Coronary artery (tissue), 2 donors: ENCODE measurements at regions not wholly inside any gene's neighbourhood (a gene's known extent, or its start where the extent isn't known, plus 50 kb on each side); places are given as distances from the start of the nearest gene placed in this dataset.

ENCODE experiments used
- DNase-seq: peaks from one replicate; pipeline ENCODE4 v3.0.0-alpha.2; 2017; ENCODE audit warnings: low spot score
- H3K27ac ChIP-seq, 2 donors: fragments of 200-600 bp; sonication (generic); one replicate each; pipeline ENCODE4 v1.5.1; 2016 to 2019
- H3K4me3 ChIP-seq: fragments of 200-600 bp; sonication (generic); 2 replicates; pipeline ENCODE4 v1.5.1; 2016; ENCODE audit warnings: mild to moderate bottlenecking, moderate library complexity
- CTCF ChIP-seq: fragments of 200-600 bp; sonication (generic); IDR thresholded peaks from one replicate; pipeline ENCODE4 v1.5.1; 2019; ENCODE audit warnings: antibody characterized with exemption

DNA sequence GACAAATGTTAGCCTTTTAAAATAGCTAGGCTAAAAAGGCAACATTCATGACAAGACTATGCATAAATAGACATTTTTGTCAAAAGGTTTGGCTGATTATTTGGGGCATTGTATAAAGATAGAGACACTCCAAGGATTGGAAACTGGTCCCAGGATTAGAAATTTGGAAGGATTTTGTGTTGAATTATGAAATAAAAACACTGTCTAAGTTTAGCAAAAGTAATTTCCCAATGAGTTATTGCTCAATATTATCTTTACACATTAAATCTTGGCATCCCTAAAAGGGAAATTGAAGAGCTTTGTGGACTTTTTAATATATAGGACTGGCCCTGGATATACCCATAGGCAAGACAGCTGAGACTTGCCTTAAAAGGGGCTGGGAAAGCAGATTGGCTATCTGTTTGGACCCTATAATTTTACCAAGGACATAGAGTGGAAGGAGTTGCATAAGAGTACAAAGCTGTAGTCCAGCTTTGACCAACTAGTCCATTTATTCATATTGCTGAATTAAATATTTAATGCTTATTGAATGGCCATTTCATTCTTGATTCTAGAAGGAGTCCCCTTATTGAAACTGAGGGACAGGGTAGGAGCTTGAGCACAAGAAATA is 382.7 kb downstream of the METTL15 start:
- H3K4me3 ChIP-seq: no peak overlapping the region
- TF ChIP-seq CTCF: no peak
- H3K27ac ChIP-seq: no peak overlapping the region
- no peak for DNase-seq

- no peak for TF ChIP-seq CTCF
- no peak overlapping the region for H3K4me3 ChIP-seq
- no peak for DNase-seq
- no peak overlapping the region for H3K27ac ChIP-seq
Measured at GRCh38 chr11:28488336-28488735, 380.1 kb downstream of the METTL15 start.

DNA sequence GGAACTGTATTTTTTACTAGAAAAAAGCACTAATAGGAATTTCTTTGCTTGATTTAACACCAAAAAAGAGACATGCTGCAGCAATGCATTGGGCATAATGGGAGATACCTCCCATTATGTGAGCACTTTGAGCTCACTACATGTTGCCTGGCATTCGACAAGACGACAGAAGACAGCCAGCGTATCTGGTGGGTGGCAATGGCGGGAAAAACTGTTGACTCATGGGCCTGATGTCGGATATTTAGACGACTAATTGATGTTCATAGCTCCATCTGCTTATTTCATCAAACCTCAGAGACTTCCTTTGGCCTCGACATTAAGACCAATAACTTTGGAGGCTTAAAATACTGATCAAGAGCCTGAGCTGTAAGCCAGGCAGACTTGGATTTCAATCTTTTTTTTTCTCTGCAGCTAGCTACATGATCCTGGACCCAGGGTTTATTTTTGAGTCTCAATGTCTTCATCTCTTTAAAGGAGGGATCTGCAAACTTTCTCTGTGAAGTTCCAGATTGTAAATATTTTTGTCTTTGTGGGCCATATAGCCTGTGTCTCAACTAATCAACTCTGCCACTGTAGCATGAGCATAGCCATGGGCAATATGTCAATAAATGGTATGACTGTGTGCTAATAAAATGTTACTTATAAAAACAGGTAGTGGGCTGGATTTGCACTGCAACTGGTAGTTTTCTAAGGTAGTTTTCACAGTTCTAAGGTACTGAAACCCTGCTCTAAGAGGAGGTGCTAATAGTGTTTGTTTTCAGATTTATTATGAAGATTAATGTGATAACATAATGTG is 375.1 kb downstream of the METTL15 start:
- no peak for TF ChIP-seq CTCF
- no peak for DNase-seq
- Histone ChIP-seq H3K27ac (no peak overlapping the region), H3K4me3 (no peak overlapping the region)

- no peak overlapping the region for H3K4me3 ChIP-seq
- no peak for TF ChIP-seq CTCF
- DNase-seq: no peak
- H3K27ac ChIP-seq: no peak overlapping the region
Measured at GRCh38 chr11:28482666-28483065, 374.5 kb downstream of the METTL15 start.

GRCh38 chr11:28481616-28482480 is 373.7 kb downstream of the METTL15 start:
- TF ChIP-seq CTCF: no peak
- no peak for DNase-seq
- Histone ChIP-seq H3K27ac (no peak overlapping the region), H3K4me3 (no peak overlapping the region)

GRCh38 chr11:28480406-28480805 is 372.2 kb downstream of the METTL15 start:
- Histone ChIP-seq H3K27ac (no peak overlapping the region), H3K4me3 (no peak overlapping the region)
- DNase-seq: no peak
- TF ChIP-seq CTCF: no peak
